IPS-18a (cell line): ENCODE measurements at regions not wholly inside any gene's neighbourhood (a gene's known extent, or its start where the extent isn't known, plus 50 kb on each side); places are given as distances from the start of the nearest gene placed in this dataset.

Experiments used
- H3K27ac ChIP-seq: one replicate; pipeline ENCODE4 v1.5.1; 2013; ENCODE audit warnings: low read length
- H3K27me3 ChIP-seq: one replicate; pipeline ENCODE4 v1.6.1; 2013; ENCODE audit warnings: mild to moderate bottlenecking, low read length; ENCODE audit not compliant: control insufficient read depth, insufficient read depth
- H3K36me3 ChIP-seq: one replicate; pipeline ENCODE4 v1.6.1; 2013; ENCODE audit warnings: low read depth, low read length; ENCODE audit not compliant: control insufficient read depth
- H3K4me1 ChIP-seq: one replicate; pipeline ENCODE4 v1.6.1; 2013; ENCODE audit warnings: low read depth, low read length; ENCODE audit not compliant: control insufficient read depth
- H3K4me3 ChIP-seq: one replicate; pipeline ENCODE4 v1.5.1; 2013; ENCODE audit warnings: low read length
- H3K9ac ChIP-seq: one replicate; pipeline ENCODE4 v1.6.1; 2013; ENCODE audit warnings: mild to moderate bottlenecking, low read length, moderate library complexity
- H3K9me3 ChIP-seq: one replicate; pipeline ENCODE4 v1.6.1; 2013; ENCODE audit warnings: low read depth, low read length; ENCODE audit not compliant: control insufficient read depth

DNA sequence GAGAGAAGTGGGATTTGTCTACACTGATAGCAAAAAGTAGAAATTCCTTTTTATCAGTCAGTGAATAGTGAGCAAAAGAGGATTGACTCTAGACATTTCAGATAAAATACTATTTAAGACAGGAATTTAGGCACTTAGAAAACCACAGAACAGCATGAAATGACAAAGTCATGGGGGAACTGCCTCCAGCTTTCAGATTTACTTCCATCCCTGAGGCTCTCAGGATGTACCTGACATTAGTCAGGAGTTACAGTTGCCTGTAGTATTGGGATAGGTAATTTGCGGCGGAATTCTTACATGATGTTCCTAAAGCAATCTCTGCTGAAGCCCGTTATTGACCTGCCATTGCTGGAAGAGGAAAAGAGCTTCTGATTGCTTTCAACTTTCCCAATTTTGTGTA lies 337.1 kb upstream of the MAP2 start:
- Histone ChIP-seq H3K4me3 (no peak overlapping the region), H3K27ac (no peak overlapping the region), H3K4me1 (no peaks in the 10 kb centered on the region), H3K9me3 (no peaks in the 10 kb centered on the region), H3K36me3 (no peaks in the 10 kb centered on the region), H3K9ac (no peak overlapping the region), H3K27me3 (no peaks in the 10 kb centered on the region)

GRCh38 chr2:209091056-209091455 lies 332.8 kb upstream of the MAP2 start:
- H3K27me3 ChIP-seq: no peaks in the 10 kb centered on the region
- H3K9me3 ChIP-seq: no peaks in the 10 kb centered on the region
- H3K9ac ChIP-seq: no peak overlapping the region
- no peak overlapping the region for H3K4me3 ChIP-seq
- H3K36me3 ChIP-seq: no peaks in the 10 kb centered on the region
- H3K4me1 ChIP-seq: no peaks in the 10 kb centered on the region
- H3K27ac ChIP-seq: no peak overlapping the region

GRCh38 chr2:209094221-209094620 lies 329.6 kb upstream of the MAP2 start:
- no peak overlapping the region for H3K4me3 ChIP-seq

DNA sequence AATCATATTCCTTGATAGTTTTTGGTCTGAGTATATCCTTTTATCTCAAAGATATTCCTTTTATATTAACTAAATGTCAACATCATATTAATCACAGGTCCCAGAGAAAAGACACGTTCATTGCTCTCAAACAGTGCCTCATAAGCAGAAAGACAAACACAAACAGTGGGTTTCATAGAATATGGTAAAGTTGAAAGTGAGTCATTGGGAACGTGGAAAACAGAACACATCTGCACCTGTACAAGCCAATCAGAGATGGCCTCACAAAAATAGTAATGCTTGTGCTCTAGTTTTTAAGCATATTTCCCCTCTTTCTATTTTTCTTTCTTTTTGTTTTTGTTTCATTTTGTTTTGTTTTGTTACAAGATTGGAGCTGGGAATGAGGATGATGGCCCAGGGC lies 328.4 kb upstream of the MAP2 start:
- Histone ChIP-seq H3K36me3 (no peaks in the 10 kb centered on the region), H3K4me1 (no peaks in the 10 kb centered on the region), H3K9me3 (no peaks in the 10 kb centered on the region), H3K27me3 (no peaks in the 10 kb centered on the region), H3K27ac (no peak overlapping the region), H3K4me3 (no peak overlapping the region), H3K9ac (no peak overlapping the region)

More at GRCh38 chr2:209094221-209094620, 329.6 kb upstream of the MAP2 start:
- no peak overlapping the region for H3K27ac ChIP-seq
- no peaks in the 10 kb centered on the region for H3K27me3 ChIP-seq
- no peak overlapping the region for H3K9ac ChIP-seq
- H3K9me3 ChIP-seq: no peaks in the 10 kb centered on the region
- no peaks in the 10 kb centered on the region for H3K36me3 ChIP-seq
- no peaks in the 10 kb centered on the region for H3K4me1 ChIP-seq

DNA sequence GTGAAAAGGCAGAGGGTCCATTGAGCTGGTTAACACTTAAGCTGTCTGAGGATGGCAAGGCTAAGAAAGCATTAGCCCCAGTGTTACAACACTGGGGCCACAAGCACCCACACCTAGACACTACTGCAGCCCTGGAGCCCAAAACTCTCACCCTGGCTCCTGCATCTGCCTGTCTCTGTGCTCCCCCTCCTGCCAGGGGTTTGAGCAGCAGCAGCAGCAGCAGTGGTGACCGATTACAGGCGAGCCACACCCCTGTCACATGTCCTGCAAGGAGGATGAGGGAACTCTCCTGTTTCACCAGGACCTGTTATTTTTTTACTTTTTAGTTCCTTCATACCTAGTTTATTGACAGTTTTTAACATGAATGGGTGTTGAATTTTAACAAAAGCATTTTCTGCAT lies 326.7 kb upstream of the MAP2 start:
- Histone ChIP-seq H3K4me3 (no peak overlapping the region), H3K9ac (no peak overlapping the region), H3K27ac (no peak overlapping the region), H3K27me3 (no peaks in the 10 kb centered on the region), H3K36me3 (no peaks in the 10 kb centered on the region), H3K9me3 (no peaks in the 10 kb centered on the region), H3K4me1 (no peaks in the 10 kb centered on the region)

DNA sequence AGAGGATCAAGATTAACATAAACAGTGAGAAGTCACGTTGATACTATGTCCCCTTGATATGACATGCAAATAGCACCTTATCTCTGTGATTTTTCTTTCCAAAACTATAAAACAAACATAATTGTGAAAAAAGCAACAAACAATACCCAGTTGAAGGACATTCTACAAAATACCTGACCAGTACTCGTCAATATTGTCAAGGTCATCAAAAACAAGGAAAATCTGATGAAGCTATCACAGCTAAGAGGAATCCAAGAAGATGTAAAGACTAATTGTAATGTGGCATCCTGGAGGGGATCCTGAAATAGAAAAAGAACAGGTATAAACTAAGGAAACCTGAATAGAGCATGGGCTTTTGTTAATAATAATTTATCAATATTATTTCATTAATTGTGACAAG lies 321.5 kb upstream of the MAP2 start:
- no peaks in the 10 kb centered on the region for H3K27me3 ChIP-seq
- no peak overlapping the region for H3K9ac ChIP-seq
- H3K27ac ChIP-seq: no peak overlapping the region
- no peak overlapping the region for H3K4me3 ChIP-seq
- no peaks in the 10 kb centered on the region for H3K9me3 ChIP-seq
- H3K4me1 ChIP-seq: no peaks in the 10 kb centered on the region
- H3K36me3 ChIP-seq: no peaks in the 10 kb centered on the region

GRCh38 chr2:209113026-209113425 lies 310.8 kb upstream of the MAP2 start:
- no peaks in the 10 kb centered on the region for H3K9me3 ChIP-seq
- H3K36me3 ChIP-seq: no peaks in the 10 kb centered on the region
- H3K4me1 ChIP-seq: peaks cover 23% of the 10 kb centered on the region
- H3K27me3 ChIP-seq: no peaks in the 10 kb centered on the region
- no peak overlapping the region for H3K9ac ChIP-seq
- H3K27ac ChIP-seq: no peak overlapping the region
- no peak overlapping the region for H3K4me3 ChIP-seq

- Histone ChIP-seq H3K27ac (no peak overlapping the region), H3K36me3 (no peaks in the 10 kb centered on the region), H3K4me1 (peaks cover 23% of the 10 kb centered on the region), H3K27me3 (no peaks in the 10 kb centered on the region), H3K9ac (no peak overlapping the region), H3K4me3 (no peak overlapping the region), H3K9me3 (no peaks in the 10 kb centered on the region)
These were observed 309.1 kb upstream of the MAP2 start for GRCh38 chr2:209114588-209115240.

DNA sequence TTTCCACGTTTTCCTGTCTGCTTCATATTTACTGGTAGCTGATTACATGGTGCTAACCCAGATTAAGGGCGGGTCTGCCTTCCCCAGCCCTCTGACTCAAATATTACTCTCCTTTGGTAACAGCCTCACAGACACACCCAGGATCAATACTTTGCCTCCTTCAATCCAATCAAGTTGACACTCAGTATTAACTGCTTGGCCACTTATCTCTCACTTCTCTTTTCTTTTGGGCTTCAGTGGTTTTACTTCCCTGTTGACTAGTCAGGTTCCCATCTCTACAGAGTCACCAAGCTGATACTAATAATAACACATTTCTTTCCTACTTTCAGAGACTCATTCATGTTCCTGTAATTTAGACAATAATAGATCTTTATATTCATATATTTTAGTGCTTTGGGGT lies 302.2 kb upstream of the MAP2 start:
- Histone ChIP-seq H3K4me1 (no peaks in the 10 kb centered on the region), H3K27ac (no peak overlapping the region), H3K9me3 (no peaks in the 10 kb centered on the region), H3K27me3 (no peaks in the 10 kb centered on the region), H3K9ac (no peak overlapping the region), H3K4me3 (no peak overlapping the region), H3K36me3 (no peaks in the 10 kb centered on the region)

- H3K36me3 ChIP-seq: no peaks in the 10 kb centered on the region
- H3K4me3 ChIP-seq: no peak overlapping the region
- no peak overlapping the region for H3K9ac ChIP-seq
- H3K4me1 ChIP-seq: no peaks in the 10 kb centered on the region
- H3K27me3 ChIP-seq: no peaks in the 10 kb centered on the region
- H3K27ac ChIP-seq: no peak overlapping the region
- H3K9me3 ChIP-seq: no peaks in the 10 kb centered on the region
These were observed 298.6 kb upstream of the MAP2 start for GRCh38 chr2:209125291-209125690.

DNA sequence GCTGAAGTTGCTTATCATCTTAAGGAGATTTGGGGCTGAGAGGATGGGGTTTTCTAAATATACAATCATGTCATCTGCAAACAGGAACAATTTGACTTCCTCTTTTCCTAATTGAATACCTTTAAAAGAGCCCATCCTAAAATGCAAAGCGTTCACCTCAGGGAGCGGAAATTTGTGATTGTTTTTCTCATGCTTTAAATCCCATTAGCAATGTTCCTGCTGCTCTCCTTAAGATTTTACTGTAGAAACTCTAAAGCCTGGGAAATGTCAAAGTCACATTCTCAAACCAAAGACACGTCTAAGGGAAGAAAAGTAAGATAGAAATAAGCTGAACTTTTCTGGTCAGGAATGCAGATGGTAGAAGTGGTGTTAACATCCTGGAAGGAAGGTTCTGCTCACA lies 285.8 kb upstream of the MAP2 start:
- Histone ChIP-seq H3K36me3 (no peaks in the 10 kb centered on the region), H3K27ac (no peak overlapping the region), H3K27me3 (no peaks in the 10 kb centered on the region)

GRCh38 chr2:209141142-209141541 lies 282.7 kb upstream of the MAP2 start:
- H3K9me3 ChIP-seq: no peaks in the 10 kb centered on the region
- no peak overlapping the region for H3K9ac ChIP-seq
- H3K27me3 ChIP-seq: no peaks in the 10 kb centered on the region
- no peak overlapping the region for H3K27ac ChIP-seq
- no peaks in the 10 kb centered on the region for H3K36me3 ChIP-seq
- H3K4me3 ChIP-seq: no peak overlapping the region
- peaks cover 36% of the 10 kb centered on the region for H3K4me1 ChIP-seq

More for the DNA sequence above, 285.8 kb upstream of the MAP2 start:
- no peak overlapping the region for H3K4me3 ChIP-seq
- H3K9ac ChIP-seq: no peak overlapping the region
- H3K4me1 ChIP-seq: peaks cover 28% of the 10 kb centered on the region
- H3K9me3 ChIP-seq: no peaks in the 10 kb centered on the region
